Osteoblast (primary cell): ENCODE measurements at regions not wholly inside any gene's neighbourhood (a gene's known extent, or its start where the extent isn't known, plus 50 kb on each side); places are given as distances from the start of the nearest gene placed in this dataset.

ENCODE experiments used
- DNase-seq: peaks from one replicate; pipeline ENCODE4 v3.0.0; 2011; ENCODE audit warnings: low spot score, mixed read lengths; ENCODE audit not compliant: insufficient read length; ENCODE audit errors: missing footprints
- H2AFZ ChIP-seq: 2 replicates; pipeline ENCODE4 v1.6.0; 2011; ENCODE audit warnings: mild to moderate bottlenecking, low read length
- H3K27ac ChIP-seq: 2 replicates; pipeline ENCODE4 v1.5.1; 2011; ENCODE audit warnings: mild to moderate bottlenecking, low read depth, low read length, moderate library complexity
- H3K27me3 ChIP-seq: 2 replicates; pipeline ENCODE4 v1.6.0; 2012; ENCODE audit warnings: mild to moderate bottlenecking, control low read depth, inconsistent platforms, low read length, moderate library complexity; ENCODE audit not compliant: insufficient read depth
- H3K36me3 ChIP-seq: 2 replicates; pipeline ENCODE4 v1.5.1; 2011; ENCODE audit warnings: mild to moderate bottlenecking, low read length, control low read depth, moderate library complexity; ENCODE audit not compliant: insufficient read depth
- H3K4me1 ChIP-seq: 2 replicates; pipeline ENCODE4 v1.5.1; 2011; ENCODE audit warnings: mild to moderate bottlenecking, low read length, control low read depth, moderate library complexity; ENCODE audit not compliant: insufficient read depth
- H3K4me2 ChIP-seq: 2 replicates; pipeline ENCODE4 v1.6.0; 2011; ENCODE audit warnings: mild to moderate bottlenecking, low read length; ENCODE audit not compliant: insufficient read depth
- H3K4me3 ChIP-seq: fragments of 200-600 bp; sonication (generic); 3 replicates; pipeline ENCODE4 v1.5.1; 2012; ENCODE audit warnings: mild to moderate bottlenecking, low read length, inconsistent platforms; ENCODE audit not compliant: insufficient read depth
- H3K79me2 ChIP-seq: 2 replicates; pipeline ENCODE4 v1.6.0; 2012; ENCODE audit warnings: mild to moderate bottlenecking, low read length, control low read depth, inconsistent platforms; ENCODE audit not compliant: insufficient read depth
- H3K9me3 ChIP-seq: 2 replicates; pipeline ENCODE4 v1.5.1; 2011; ENCODE audit warnings: low read depth, low read length, control low read depth
- H4K20me1 ChIP-seq: 2 replicates; pipeline ENCODE4 v1.6.0; 2012; ENCODE audit warnings: mild to moderate bottlenecking, low read length, control low read depth; ENCODE audit not compliant: insufficient read depth
- TF ChIP-seq, protein P1 (sequence below): IDR thresholded peaks from 2 replicates; pipeline ENCODE4 v1.5.1; 2011; ENCODE audit warnings: mild to moderate bottlenecking, low read depth, low read length, moderate library complexity; ENCODE audit errors: extremely low read depth

GRCh38 chr20:24722586-24722985 lies 226.5 kb upstream of the CST7 start:
- TF ChIP-seq, protein P1, sequence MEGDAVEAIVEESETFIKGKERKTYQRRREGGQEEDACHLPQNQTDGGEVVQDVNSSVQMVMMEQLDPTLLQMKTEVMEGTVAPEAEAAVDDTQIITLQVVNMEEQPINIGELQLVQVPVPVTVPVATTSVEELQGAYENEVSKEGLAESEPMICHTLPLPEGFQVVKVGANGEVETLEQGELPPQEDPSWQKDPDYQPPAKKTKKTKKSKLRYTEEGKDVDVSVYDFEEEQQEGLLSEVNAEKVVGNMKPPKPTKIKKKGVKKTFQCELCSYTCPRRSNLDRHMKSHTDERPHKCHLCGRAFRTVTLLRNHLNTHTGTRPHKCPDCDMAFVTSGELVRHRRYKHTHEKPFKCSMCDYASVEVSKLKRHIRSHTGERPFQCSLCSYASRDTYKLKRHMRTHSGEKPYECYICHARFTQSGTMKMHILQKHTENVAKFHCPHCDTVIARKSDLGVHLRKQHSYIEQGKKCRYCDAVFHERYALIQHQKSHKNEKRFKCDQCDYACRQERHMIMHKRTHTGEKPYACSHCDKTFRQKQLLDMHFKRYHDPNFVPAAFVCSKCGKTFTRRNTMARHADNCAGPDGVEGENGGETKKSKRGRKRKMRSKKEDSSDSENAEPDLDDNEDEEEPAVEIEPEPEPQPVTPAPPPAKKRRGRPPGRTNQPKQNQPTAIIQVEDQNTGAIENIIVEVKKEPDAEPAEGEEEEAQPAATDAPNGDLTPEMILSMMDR, result no peak
- H3K27ac ChIP-seq, result no peak overlapping the region
- H3K4me1 ChIP-seq, result no peaks in the 10 kb centered on the region
- no peak overlapping the region for H3K4me3 ChIP-seq
- H3K9me3 ChIP-seq, result no peaks in the 10 kb centered on the region
- no peak for DNase-seq
- H3K27me3 ChIP-seq, result peaks cover 3% of the 10 kb centered on the region
- H3K4me2 ChIP-seq, result no peak overlapping the region
- no peaks in the 10 kb centered on the region for H3K79me2 ChIP-seq
- no peaks in the 10 kb centered on the region for H3K36me3 ChIP-seq
- no peak overlapping the region for H2AFZ ChIP-seq
- no peaks in the 10 kb centered on the region for H4K20me1 ChIP-seq

- Histone ChIP-seq H2AFZ (no peak overlapping the region), H3K27me3 (peaks cover 3% of the 10 kb centered on the region), H3K36me3 (no peaks in the 10 kb centered on the region), H3K4me1 (no peaks in the 10 kb centered on the region), H3K4me3 (no peak overlapping the region), H3K79me2 (no peaks in the 10 kb centered on the region), H3K9me3 (no peaks in the 10 kb centered on the region), H4K20me1 (no peaks in the 10 kb centered on the region), H3K27ac (no peak overlapping the region), H3K4me2 (no peak overlapping the region)
- TF ChIP-seq, protein P1, result no peak
- no peak for DNase-seq
Measured at GRCh38 chr20:24723186-24723585, 225.9 kb upstream of the CST7 start.

- Histone ChIP-seq H3K27ac (no peak overlapping the region), H3K9me3 (no peaks in the 10 kb centered on the region), H3K4me3 (no peak overlapping the region), H3K79me2 (no peaks in the 10 kb centered on the region), H3K27me3 (peaks cover 3% of the 10 kb centered on the region), H3K36me3 (no peaks in the 10 kb centered on the region), H4K20me1 (no peaks in the 10 kb centered on the region), H3K4me1 (no peaks in the 10 kb centered on the region), H3K4me2 (no peak overlapping the region), H2AFZ (no peak overlapping the region)
- TF ChIP-seq, protein P1, result no peak
- DNase-seq, result no peak
Measured at GRCh38 chr20:24723647-24724352, 225.3 kb upstream of the CST7 start.

GRCh38 chr20:24724982-24725533 lies 224.0 kb upstream of the CST7 start:
- H4K20me1 ChIP-seq, result no peaks in the 10 kb centered on the region
- no peaks in the 10 kb centered on the region for H3K4me1 ChIP-seq
- no peaks in the 10 kb centered on the region for H3K79me2 ChIP-seq
- no peak for DNase-seq
- no peak overlapping the region for H2AFZ ChIP-seq
- TF ChIP-seq, protein P1, result no peak
- H3K27me3 ChIP-seq, result peaks cover 3% of the 10 kb centered on the region
- no peaks in the 10 kb centered on the region for H3K36me3 ChIP-seq
- H3K4me2 ChIP-seq, result no peak overlapping the region
- H3K27ac ChIP-seq, result no peak overlapping the region
- no peaks in the 10 kb centered on the region for H3K9me3 ChIP-seq
- H3K4me3 ChIP-seq, result no peak overlapping the region
